ENCODE measurements at regions not wholly inside any gene's neighbourhood (a gene's known extent, or its start where the extent isn't known, plus 50 kb on each side); places are given as distances from the start of the nearest gene placed in this dataset.

- CTCF ChIA-PET: no interaction called here
- intact Hi-C loops (cut with micrococcal nuclease; ENCODE audit: unreplicated experiment): no loop called here
- Histone ChIP-seq H3K4me1 (ENCODE audit: insufficient read depth, low read length, poor library complexity, severe bottlenecking) (no peaks in the 10 kb centered on the region), H3K36me3 (ENCODE audit: insufficient read depth, low read length, poor library complexity, severe bottlenecking) (no peaks in the 10 kb centered on the region), H3K4me3 (ENCODE audit: low read depth, low read length, poor library complexity, severe bottlenecking) (no peak overlapping the region), H3K27me3 (replicated peaks; ENCODE audit: insufficient read depth, low read depth, low read length, poor library complexity) (no peaks in the 10 kb centered on the region), H3K27ac (ENCODE audit: low read depth, low read length, poor library complexity, severe bottlenecking) (no peak overlapping the region), H3K9me3 (ENCODE audit: low read depth, low read length, poor library complexity, severe bottlenecking) (peaks cover 10% of the 10 kb centered on the region)
- POLR2A ChIA-PET (ENCODE audit: low non-redundant PET): no interaction called here
- no peak for DNase-seq (ENCODE audit: low spot score)
- no peak for TF ChIP-seq EZH2 (IDR thresholded peaks at IDR 0.05; ENCODE audit: borderline replicate concordance, low read depth, low read length, poor library complexity, severe bottlenecking)
- no peak for TF ChIP-seq CTCF (conservative IDR thresholded peaks at IDR 0.05; ENCODE audit: low read depth, low read length)
- no TSS peak for BruUV-seq (replicated peaks)
Measured at GRCh38 chr14:76677534-76678145, 83.6 kb upstream of the VASH1 start.

- TF ChIP-seq EZH2 (IDR thresholded peaks at IDR 0.05; ENCODE audit: borderline replicate concordance, low read depth, low read length, poor library complexity, severe bottlenecking): no peak
- no peak for TF ChIP-seq CTCF (conservative IDR thresholded peaks at IDR 0.05; ENCODE audit: low read depth, low read length)
- POLR2A ChIA-PET (ENCODE audit: low non-redundant PET): no interaction called here
- CTCF ChIA-PET: no interaction called here
Measured at GRCh38 chr14:76678244-76678800, 82.9 kb upstream of the VASH1 start.

GRCh38 chr14:76682367-76682766 lies 78.9 kb upstream of the VASH1 start:
- intact Hi-C loops (cut with micrococcal nuclease; ENCODE audit: unreplicated experiment): no loop called here
- no peak for DNase-seq (ENCODE audit: low spot score)
- ChIA-PET POLR2A (ENCODE audit: low non-redundant PET) (no interaction called here), CTCF (no interaction called here)
- H3K27me3 ChIP-seq (replicated peaks; ENCODE audit: insufficient read depth, low read depth, low read length, poor library complexity): no peaks in the 10 kb centered on the region
- TF ChIP-seq CTCF (conservative IDR thresholded peaks at IDR 0.05; ENCODE audit: low read depth, low read length) (no peak), EZH2 (IDR thresholded peaks at IDR 0.05; ENCODE audit: borderline replicate concordance, low read depth, low read length, poor library complexity, severe bottlenecking) (no peak)
- no peaks in the 10 kb centered on the region for H3K36me3 ChIP-seq (ENCODE audit: insufficient read depth, low read length, poor library complexity, severe bottlenecking)
- no peaks in the 10 kb centered on the region for H3K4me1 ChIP-seq (ENCODE audit: insufficient read depth, low read length, poor library complexity, severe bottlenecking)
- BruUV-seq (replicated peaks): no TSS peak
- H3K27ac ChIP-seq (ENCODE audit: low read depth, low read length, poor library complexity, severe bottlenecking): no peak overlapping the region
- peaks cover 20% of the 10 kb centered on the region for H3K9me3 ChIP-seq (ENCODE audit: low read depth, low read length, poor library complexity, severe bottlenecking)
- no peak overlapping the region for H3K4me3 ChIP-seq (ENCODE audit: low read depth, low read length, poor library complexity, severe bottlenecking)

More at GRCh38 chr14:76678244-76678800, 82.9 kb upstream of the VASH1 start:
- no peaks in the 10 kb centered on the region for H3K36me3 ChIP-seq (ENCODE audit: insufficient read depth, low read length, poor library complexity, severe bottlenecking)
- DNase-seq (ENCODE audit: low spot score): no peak
- no peaks in the 10 kb centered on the region for H3K27me3 ChIP-seq (replicated peaks; ENCODE audit: insufficient read depth, low read depth, low read length, poor library complexity)
- no peak overlapping the region for H3K27ac ChIP-seq (ENCODE audit: low read depth, low read length, poor library complexity, severe bottlenecking)
- no TSS peak for BruUV-seq (replicated peaks)
- H3K9me3 ChIP-seq (ENCODE audit: low read depth, low read length, poor library complexity, severe bottlenecking): peaks cover 11% of the 10 kb centered on the region
- no peaks in the 10 kb centered on the region for H3K4me1 ChIP-seq (ENCODE audit: insufficient read depth, low read length, poor library complexity, severe bottlenecking)
- no peak overlapping the region for H3K4me3 ChIP-seq (ENCODE audit: low read depth, low read length, poor library complexity, severe bottlenecking)
- intact Hi-C loops (cut with micrococcal nuclease; ENCODE audit: unreplicated experiment): no loop called here
